HCT116 (cell line): ENCODE measurements at regions not wholly inside any gene's neighbourhood (a gene's known extent, or its start where the extent isn't known, plus 50 kb on each side); places are given as distances from the start of the nearest gene placed in this dataset.

Experiments
- ATAC-seq: fragments of 200-7000 bp; cut with Tn5 transposase; 2 replicates; pipeline ENCODE4 v1.9.1; 2020; ENCODE audit warnings: mild to moderate bottlenecking, moderate library complexity
- BruUV-seq: library from RNA; stranded (reverse); fragments of 400-500 nt; replicated peaks from 2 replicates; lab custom pipeline; 2021; lab: Mats Ljungman, UMichigan
- CTCF ChIA-PET: fragments of 300-600 bp; sonication (Branson Sonifier 250); formaldehyde crosslinking; loops from one replicate; lab custom pipeline; 2021; ENCODE audit warnings: antibody characterized with exemption; lab: Charles Lee
- POLR2A ChIA-PET: fragments of 300-600, 350-600 bp; sonication (Branson Sonifier 250); formaldehyde crosslinking; loops from one replicate; lab custom pipeline; 2021; ENCODE audit warnings: antibody characterized with exemption; lab: Charles Lee
- RAD21 ChIA-PET, 2 experiments: fragments of 300-600 bp; sonication (Branson Sonifier 250); formaldehyde crosslinking; loops; one replicate each; lab custom pipeline; 2023; ENCODE audit warnings: low total read pairs in 2 of 2; ENCODE audit not compliant: uncharacterized antibody in 2 of 2, unreplicated experiment in 2 of 2, low non-redundant PET in 1 of 2; lab: Charles Lee
- DNase-seq: peaks from one replicate; pipeline ENCODE4 v3.0.0-alpha.2; 2010; ENCODE audit warnings: low read depth, low spot score
- H2AFZ ChIP-seq: fragments of 200-600 bp; shearing (Covaris generic), sonication (generic); 2 replicates; pipeline ENCODE4 v1.6.1; 2017; ENCODE audit warnings: low read depth, mixed run types, mixed read lengths, antibody characterized with exemption, low read length; ENCODE audit not compliant: poor library complexity, severe bottlenecking
- H3K27ac ChIP-seq: 2 replicates; pipeline ENCODE4 v1.5.1; 2012; ENCODE audit warnings: low read depth, low read length
- H3K27me3 ChIP-seq: fragments of 200-600 bp; sonication (generic); 2 replicates; pipeline ENCODE4 v1.6.1; 2016; ENCODE audit warnings: mixed run types, low read length, mixed read lengths; ENCODE audit not compliant: insufficient read depth
- H3K36me3 ChIP-seq, 2 experiments: fragments of 200-500 bp in 1 of 2; fragments of 200-600 bp in 1 of 2; sonication (Bioruptor generic) in 1 of 2; sonication (generic) in 1 of 2; 2 replicates each; pipeline versions ENCODE4 v1.5.1 to v1.6.1; 2014 to 2016; ENCODE audit warnings: low read length in 2 of 2, inconsistent platforms in 1 of 2, mixed read lengths in 1 of 2, mixed run types in 1 of 2; ENCODE audit not compliant: insufficient read depth in 2 of 2, control insufficient read depth in 1 of 2
- H3K4me1 ChIP-seq, 2 experiments: fragments of 200-600 bp in 1 of 2; sonication (generic) in 1 of 2; 2 replicates each; pipeline versions ENCODE4 v1.5.1 to v1.6.1; 2012 to 2017; ENCODE audit warnings: low read length in 2 of 2, inconsistent platforms in 1 of 2, mild to moderate bottlenecking in 1 of 2, mixed read lengths in 1 of 2, mixed run types in 1 of 2, moderate library complexity in 1 of 2; ENCODE audit not compliant: insufficient read depth in 2 of 2, control insufficient read depth in 1 of 2
- H3K4me2 ChIP-seq: fragments of 200-600 bp; sonication (generic); 2 replicates; pipeline ENCODE4 v1.6.1; 2017; ENCODE audit warnings: mixed run types, low read length, mixed read lengths
- H3K4me3 ChIP-seq, 2 experiments: fragments of 200-600 bp in 1 of 2; sonication (generic) in 1 of 2; replicated peaks in 1 of 2; 2 replicates each; pipeline ENCODE4 v1.5.1; 2011 to 2016; ENCODE audit warnings: low read length in 2 of 2, control low read depth in 1 of 2, low read depth in 1 of 2, mild to moderate bottlenecking in 1 of 2, mixed read lengths in 1 of 2, mixed run types in 1 of 2
- H3K79me2 ChIP-seq: fragments of 200-600 bp; sonication (generic); 2 replicates; pipeline ENCODE4 v1.6.1; 2017; ENCODE audit warnings: mild to moderate bottlenecking, mixed run types, low read length, moderate library complexity, mixed read lengths; ENCODE audit not compliant: insufficient read depth
- H3K9ac ChIP-seq: fragments of 200-600 bp; sonication (generic); 2 replicates; pipeline ENCODE4 v1.6.1; 2016; ENCODE audit warnings: low read length, mixed read lengths
- H3K9me2 ChIP-seq: fragments of 200-600 bp; sonication (generic), shearing (Covaris generic); 2 replicates; pipeline ENCODE4 v1.6.1; 2017; ENCODE audit warnings: mixed run types, mild to moderate bottlenecking, moderate library complexity; ENCODE audit not compliant: insufficient read depth
- H3K9me3 ChIP-seq, 2 experiments: fragments of 200-500 bp in 1 of 2; fragments of 200-600 bp in 1 of 2; sonication (Bioruptor generic) in 1 of 2; sonication (generic) in 1 of 2; 2 replicates each; pipeline ENCODE4 v1.6.1; 2014 to 2017; ENCODE audit warnings: low read length in 2 of 2, mixed read lengths in 2 of 2, inconsistent platforms in 1 of 2, low read depth in 1 of 2, mild to moderate bottlenecking in 1 of 2, mixed run types in 1 of 2, moderate library complexity in 1 of 2; ENCODE audit not compliant: control insufficient read depth in 1 of 2, insufficient read depth in 1 of 2
- H4K20me1 ChIP-seq: fragments of 200-600 bp; sonication (generic), shearing (Covaris generic); 2 replicates; pipeline ENCODE4 v1.6.1; 2017; ENCODE audit warnings: mixed run types, mild to moderate bottlenecking, moderate library complexity; ENCODE audit not compliant: insufficient read depth
- ATF3 ChIP-seq: IDR thresholded peaks from 2 replicates; pipeline ENCODE4 v1.6.1; 2012
- CTCF ChIP-seq, 3 experiments: fragments of 200-600 bp in 1 of 3; sonication (generic) in 1 of 3; IDR thresholded peaks in 2 of 3; conservative IDR thresholded peaks in 1 of 3; 2 replicates each; pipeline ENCODE4 v1.5.1; 2012 to 2017; ENCODE audit warnings: low read depth in 2 of 3, low read length in 2 of 3, antibody characterized with exemption in 1 of 3, borderline replicate concordance in 1 of 3, control low read depth in 1 of 3, mild to moderate bottlenecking in 1 of 3, mixed read lengths in 1 of 3, mixed run types in 1 of 3, moderate library complexity in 1 of 3; ENCODE audit not compliant: insufficient read depth in 1 of 3
- EGR1 ChIP-seq: IDR thresholded peaks from 2 replicates; pipeline ENCODE4 v1.6.1; 2012; ENCODE audit warnings: low read depth
- RAD21 ChIP-seq: IDR thresholded peaks from 2 replicates; pipeline ENCODE4 v1.6.1; 2012; ENCODE audit warnings: low read depth, mild to moderate bottlenecking
- REST ChIP-seq: IDR thresholded peaks from 2 replicates; pipeline ENCODE4 v1.6.1; 2012; ENCODE audit warnings: low read depth
- ZFX ChIP-seq: fragments of 450-650 bp; IDR thresholded peaks from 2 replicates; pipeline ENCODE4 v1.6.1; 2017
- intact Hi-C: fragments of 100-400 bp; cut with micrococcal nuclease; formaldehyde crosslinking; loops from 2 replicates; pipeline ENCODE4 v1.10.0; 2022

GRCh38 chr13:68929075-68929745 lies 1178.4 kb upstream of the ATXN8OS start (continued):
- TF ChIP-seq REST = no peak
- TF ChIP-seq ATF3 = no peak
- TF ChIP-seq EGR1 = no peak
- TF ChIP-seq, all 23 proteins: peak for 0

DNA sequence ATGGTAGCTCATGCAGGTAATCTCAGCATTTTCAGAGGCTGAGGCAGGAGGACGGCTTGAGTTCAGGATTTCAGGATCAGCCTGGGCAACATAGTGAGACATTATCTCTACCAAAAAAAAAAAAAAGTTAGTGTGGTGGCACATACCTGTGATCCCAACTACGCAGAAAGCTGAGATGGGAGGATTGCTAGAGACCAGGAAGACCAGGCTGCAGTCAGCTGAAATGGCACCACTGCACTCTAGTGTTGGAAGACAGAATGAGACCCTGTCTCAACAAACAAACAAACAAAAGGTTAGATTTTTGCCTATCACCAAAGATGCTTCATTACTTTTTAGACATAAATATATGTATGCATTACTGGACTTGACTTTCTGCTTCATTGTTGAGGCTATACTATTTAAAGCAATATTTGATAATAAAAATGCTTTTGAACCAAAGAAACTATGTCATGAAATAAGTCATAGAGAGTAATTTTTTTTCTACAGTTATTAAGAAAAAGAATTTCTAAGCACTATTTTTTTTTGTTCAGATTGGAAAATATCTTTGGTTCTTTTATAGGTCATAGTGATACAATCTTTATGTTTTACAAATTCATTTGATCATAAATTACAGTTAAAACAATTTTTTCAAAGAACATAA lies 1180.1 kb upstream of the ATXN8OS start:
- H4K20me1 ChIP-seq = no peaks in the 10 kb centered on the region
- no peaks in the 10 kb centered on the region for H3K79me2 ChIP-seq
- DNase-seq (peak; percentile 33), ATAC-seq (peak; percentile 76)
- intact Hi-C loops = loop anchor here (5.0 kb wide), 1 partner anchor 625 kb away; no protein-coding TSS in a partner anchor
- ChIA-PET POLR2A (no interaction called here), CTCF (interaction anchor here (1.0 to 1.7 kb wide), 3 partner anchors 117 to 1119 kb away, joined by 3 to 10 read pairs (median 6); no protein-coding TSS in a partner anchor), RAD21 (interaction anchor here in 1 of 2 experiments (0.6 kb wide), 1 partner anchor 1192 kb away, joined by 4 read pairs; no protein-coding TSS in a partner anchor)
- no peak overlapping the region for H3K27ac ChIP-seq
- H3K9me3 ChIP-seq = no peaks in the 10 kb centered on the region
- no peak overlapping the region for H3K9ac ChIP-seq
- no peak overlapping the region for H3K4me3 ChIP-seq
- TF ChIP-seq CTCF (IDR thresholded peaks at IDR 0.05 in 2 of 3, conservative IDR thresholded peaks at IDR 0.05 in 1 of 3; ENCODE audit: borderline replicate concordance in 1 of 3, insufficient read depth in 1 of 3, low read depth in 2 of 3, low read length in 2 of 3) (peak; percentile 16 to 65 (median 52); a peak in 4 of 6 replicates), ZFX (no peak), RAD21 (peak; percentile 65)
- no peaks in the 10 kb centered on the region for H3K27me3 ChIP-seq
- peak overlapping the region; percentile 10 for H2AFZ ChIP-seq
- H3K9me2 ChIP-seq = no peaks in the 10 kb centered on the region
- no peaks in the 10 kb centered on the region for H3K4me1 ChIP-seq
- no TSS peak for BruUV-seq
- no peak overlapping the region for H3K4me2 ChIP-seq
- no peaks in the 10 kb centered on the region for H3K36me3 ChIP-seq
